Stimulated activated CD8-positive, alpha-beta memory T cell treated with anti-CD3 and anti-CD28 coated beads, Interleukin-2, amount 100 ng/mL, for 1 hour (primary cell): ENCODE measurements at regions not wholly inside any gene's neighbourhood (a gene's known extent, or its start where the extent isn't known, plus 50 kb on each side); places are given as distances from the start of the nearest gene placed in this dataset.
"Not testable (repeated sequence)": the region's sequence is repeated elsewhere in the genome, so short reads cannot be mapped to it uniquely, and the experiment has no call there.

Experiments
- DNase-seq, 2 donors: peaks; one replicate each; pipeline ENCODE4 v3.0.0-alpha.2; 2020; ENCODE audit warnings: low read depth in 2 of 2

DNA sequence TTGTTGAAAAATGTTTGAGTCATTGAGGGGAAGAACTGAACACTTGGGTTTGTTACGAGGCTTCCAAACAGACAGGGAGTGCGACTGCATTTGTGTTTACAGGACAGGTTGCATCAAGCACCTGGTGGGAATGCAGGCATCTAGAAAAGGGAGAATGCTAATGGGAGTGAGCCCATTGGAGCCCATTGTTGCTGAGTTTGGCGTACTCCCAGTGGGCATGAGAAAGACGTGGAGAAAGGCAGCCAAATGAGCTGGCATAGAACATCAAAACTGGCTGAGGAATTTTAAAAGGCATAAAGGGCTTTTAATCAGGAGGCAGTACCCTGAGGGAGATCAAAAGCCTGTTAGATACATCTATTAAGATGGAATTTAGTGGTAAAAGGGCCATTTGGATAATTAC lies 171.6 kb upstream of the NPSR1 start:
- no peak for DNase-seq

- DNase-seq, result no peak
Measured at GRCh38 chr7:34487391-34488115, 170.5 kb upstream of the NPSR1 start.

DNA sequence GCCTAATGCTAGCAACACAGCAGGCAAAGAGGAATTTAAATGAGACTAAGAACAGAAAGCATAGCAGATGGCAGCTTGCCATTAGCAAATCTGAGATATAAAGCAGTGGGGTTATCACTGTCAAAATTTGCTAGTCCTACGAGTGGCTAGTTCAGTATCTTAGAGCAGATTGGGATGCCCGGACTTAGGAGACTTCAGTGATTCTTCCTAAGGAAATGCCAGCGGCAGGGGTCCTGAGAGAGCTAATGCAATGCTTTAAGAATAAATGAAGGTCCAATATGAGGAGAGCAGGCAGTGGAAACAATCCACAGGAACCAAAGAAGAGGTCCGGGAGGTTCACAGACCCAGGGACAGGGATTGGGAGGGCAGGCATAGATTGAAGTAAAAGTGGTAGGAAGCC lies 169.3 kb upstream of the NPSR1 start:
- no peak for DNase-seq

GRCh38 chr7:34491899-34492298 lies 166.1 kb upstream of the NPSR1 start:
- no peak for DNase-seq

GRCh38 chr7:34493752-34494151 lies 164.3 kb upstream of the NPSR1 start:
- DNase-seq, result no peak

GRCh38 chr7:34497153-34497777 lies 160.8 kb upstream of the NPSR1 start:
- DNase-seq, result no peak

- no peak for DNase-seq
Measured at GRCh38 chr7:34501156-34501555, 156.9 kb upstream of the NPSR1 start.

DNA sequence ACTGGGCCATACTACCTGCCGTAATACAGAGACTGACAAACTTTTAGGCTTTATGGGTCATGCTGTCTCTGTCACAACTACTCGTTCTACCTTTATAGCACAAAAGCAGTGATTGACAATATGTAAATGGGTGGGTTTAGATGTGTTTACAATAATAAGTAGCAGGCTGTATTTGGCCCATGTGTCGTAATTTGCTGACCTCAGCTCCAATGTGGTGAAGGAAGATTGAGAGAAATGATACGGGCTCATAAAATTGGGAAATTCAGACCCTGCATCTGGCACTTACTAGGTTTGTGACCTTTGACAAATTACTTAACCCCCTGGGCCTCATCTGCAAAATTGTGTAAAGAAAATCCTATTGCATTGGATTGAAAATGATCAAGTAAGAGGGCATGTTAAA lies 150.8 kb upstream of the NPSR1 start:
- no peak for DNase-seq

- no peak for DNase-seq
Measured at GRCh38 chr7:34523226-34523918, 134.6 kb upstream of the NPSR1 start.

GRCh38 chr7:34530259-34530658 lies 127.8 kb upstream of the NPSR1 start:
- DNase-seq, result no peak

- no peak for DNase-seq
Measured at GRCh38 chr7:34539003-34539402, 119.0 kb upstream of the NPSR1 start.

- DNase-seq, result no peak
Measured at GRCh38 chr7:34544621-34545020, 113.4 kb upstream of the NPSR1 start.

GRCh38 chr7:34550996-34551395 lies 107.0 kb upstream of the NPSR1 start:
- DNase-seq, result no peak

DNA sequence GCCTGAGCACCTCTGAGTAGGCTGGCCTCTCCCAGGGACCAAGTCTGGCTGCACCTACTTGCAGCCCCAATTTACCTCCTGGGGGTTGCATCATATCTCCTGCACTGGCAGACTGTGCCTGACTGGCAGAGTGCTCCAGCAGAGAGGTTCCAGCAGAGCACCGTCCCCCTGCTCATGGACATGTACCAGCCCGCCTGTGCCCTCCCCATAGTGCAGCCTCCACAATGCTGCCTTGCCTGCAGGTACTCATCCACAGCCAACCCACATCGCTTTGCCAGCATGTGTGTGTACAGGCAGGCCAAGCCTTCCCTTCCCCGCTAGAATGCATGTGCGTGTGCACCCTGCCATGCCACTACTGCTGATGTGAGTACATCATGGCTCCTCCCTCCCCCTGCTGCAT lies 105.5 kb upstream of the NPSR1 start:
- no peak for DNase-seq

DNA sequence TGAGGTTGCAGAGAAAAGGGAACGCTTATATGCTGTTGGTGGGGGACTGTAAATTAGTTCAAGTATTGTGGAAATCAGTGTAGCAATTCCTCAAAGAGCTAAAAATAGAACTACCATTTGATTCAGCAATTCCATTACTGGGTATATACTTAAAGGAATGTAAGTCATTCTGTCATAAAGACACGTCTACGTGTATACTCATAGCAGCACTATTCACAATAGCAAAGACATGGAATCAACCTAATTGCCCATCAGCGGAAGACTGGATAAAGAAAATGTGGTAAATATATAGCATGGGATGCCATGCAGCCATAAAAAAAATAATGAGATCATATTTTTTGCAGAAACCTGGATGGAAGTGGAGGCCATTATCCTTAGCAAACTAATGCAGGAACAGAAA lies 100.0 kb upstream of the NPSR1 start:
- DNase-seq, result no peak

- no peak for DNase-seq
Measured at GRCh38 chr7:34564091-34564490, 93.9 kb upstream of the NPSR1 start.

DNA sequence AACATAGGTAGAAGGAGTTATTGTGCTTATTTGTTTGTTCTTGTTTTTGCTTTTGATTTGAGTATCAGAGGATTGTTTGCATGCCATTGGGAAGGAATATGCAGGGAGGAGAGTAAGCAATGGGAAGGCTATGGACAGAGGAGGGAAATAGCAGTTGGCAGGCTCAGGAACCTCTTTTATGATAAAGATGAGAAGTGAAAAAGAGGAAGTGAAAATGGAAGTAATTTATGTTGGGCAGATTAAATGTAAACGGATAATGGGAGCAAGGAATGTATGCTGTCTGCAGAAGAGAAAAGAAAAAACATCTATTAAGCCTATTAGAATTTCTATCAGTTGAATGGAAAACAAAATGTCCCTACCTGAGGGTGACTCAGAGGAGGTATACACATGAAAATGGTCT lies 90.1 kb upstream of the NPSR1 start:
- DNase-seq, result no peak

GRCh38 chr7:34569975-34570699 lies 87.9 kb upstream of the NPSR1 start:
- no peak for DNase-seq

DNA sequence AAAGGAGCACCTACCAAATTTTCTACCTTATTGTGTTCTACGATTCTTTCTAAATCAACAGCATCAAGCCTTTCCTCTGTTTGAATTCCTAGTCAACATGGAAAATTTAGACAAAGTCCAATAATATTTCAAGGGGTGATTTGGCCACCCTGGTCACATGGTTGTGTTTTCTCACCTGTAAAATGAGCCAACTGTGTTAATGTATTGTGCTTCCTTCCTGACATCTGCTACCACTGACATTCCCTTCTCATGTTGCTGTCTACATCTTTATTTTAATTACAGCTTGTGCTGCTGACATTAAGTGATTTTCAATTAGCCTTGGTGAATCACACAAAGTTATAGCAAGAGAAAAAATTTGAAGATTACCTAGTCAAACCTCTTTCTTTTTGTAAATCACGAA lies 83.0 kb upstream of the NPSR1 start:
- no peak for DNase-seq

DNA sequence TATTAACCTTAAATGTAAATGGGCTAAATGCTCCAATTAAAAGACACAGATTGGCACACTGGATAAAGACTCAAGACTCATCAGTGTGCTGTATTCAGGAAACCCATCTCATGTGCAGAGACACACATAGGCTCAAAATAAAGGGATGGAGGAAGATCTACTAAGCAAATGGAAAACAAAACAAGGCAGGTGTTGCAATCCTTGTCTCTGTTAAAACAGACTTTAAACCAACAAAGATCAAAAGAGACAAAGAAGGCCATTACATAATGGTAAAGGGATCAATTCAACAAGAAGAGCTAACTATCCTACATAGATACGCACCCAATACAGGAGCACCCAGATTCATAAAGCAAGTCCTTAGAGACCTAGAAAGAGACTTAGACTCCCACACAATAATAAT lies 80.1 kb upstream of the NPSR1 start:
- DNase-seq, result not testable (repeated sequence)

- DNase-seq, result not testable (repeated sequence)
Measured at GRCh38 chr7:34581698-34582097, 76.3 kb upstream of the NPSR1 start.

DNA sequence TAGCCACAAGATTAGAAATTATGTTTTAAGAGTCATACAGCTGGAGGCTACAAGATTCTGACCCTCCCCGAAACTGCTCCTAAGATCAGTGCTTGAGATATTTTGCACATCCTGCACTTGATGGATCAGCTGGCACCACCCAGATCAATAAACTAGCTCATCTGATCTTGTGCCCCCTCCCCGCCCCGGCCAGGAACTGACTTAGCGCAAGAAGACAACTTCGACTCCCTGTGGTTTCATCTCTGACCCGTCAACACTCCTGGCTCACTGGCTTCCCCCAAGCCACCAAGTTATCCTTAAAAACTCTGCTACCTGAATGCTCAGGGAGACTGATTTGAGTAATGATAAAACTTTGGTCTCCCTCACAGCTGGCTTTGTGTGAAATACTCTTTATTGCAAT lies 73.5 kb upstream of the NPSR1 start:
- DNase-seq, result no peak

DNA sequence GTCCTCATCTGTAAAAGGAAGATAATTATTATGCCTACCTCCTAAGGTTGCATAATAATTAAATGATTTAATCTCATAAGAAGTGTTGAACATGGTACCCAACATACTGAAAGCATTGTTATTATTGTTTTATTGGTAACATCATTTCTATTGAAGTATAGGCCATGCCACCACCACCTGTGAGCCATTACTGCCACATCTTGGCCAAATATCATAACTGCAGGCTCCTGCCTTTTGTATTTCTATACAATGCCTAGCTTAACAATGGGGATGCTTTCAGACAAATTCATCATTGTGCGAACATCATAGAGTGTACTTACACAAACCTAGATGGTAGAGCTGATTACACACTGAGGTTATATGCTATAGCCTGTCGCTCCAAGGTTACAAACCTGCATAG lies 61.1 kb upstream of the NPSR1 start:
- DNase-seq, result no peak
